Endothelial cell of umbilical vein (primary cell): ENCODE measurements at regions not wholly inside any gene's neighbourhood (a gene's known extent, or its start where the extent isn't known, plus 50 kb on each side); places are given as distances from the start of the nearest gene placed in this dataset.
"Not testable (repeated sequence)": the region's sequence is repeated elsewhere in the genome, so short reads cannot be mapped to it uniquely, and the experiment has no call there.

Experiments used
- BruUV-seq: library from RNA; stranded (reverse); fragments of 400-500 nt; replicated peaks from 2 replicates; lab custom pipeline; 2021; lab: Mats Ljungman, UMichigan
- CTCF ChIA-PET: fragments of 300-600, 350-600 bp; sonication (Branson Sonifier 250); formaldehyde crosslinking; loops from one replicate; lab custom pipeline; 2021; ENCODE audit warnings: antibody characterized with exemption, inconsistent platforms; lab: Charles Lee
- POLR2A ChIA-PET: fragments of 300-600, 350-600 bp; sonication (Branson Sonifier 250); formaldehyde crosslinking; loops from one replicate; lab custom pipeline; 2021; ENCODE audit warnings: antibody characterized with exemption, inconsistent platforms; lab: Charles Lee
- DNase-seq: peaks from one replicate; pipeline ENCODE4 v3.0.0-alpha.2; 2011; ENCODE audit warnings: low read depth, low spot score
- FAIRE-seq: peaks from 2 replicates; lab custom pipeline; 2011; peaks lifted over from hg19 to GRCh38; lab: Jason Lieb, UNC
- H2AFZ ChIP-seq: 2 replicates; pipeline ENCODE4 v1.6.0; 2012; ENCODE audit warnings: low read depth, low read length, control low read depth, inconsistent platforms
- H3K27ac ChIP-seq: 2 replicates; pipeline ENCODE4 v1.5.1; 2011; ENCODE audit warnings: low read depth, mild to moderate bottlenecking, control low read depth, low read length, moderate library complexity; ENCODE audit not compliant: insufficient read depth
- H3K27me3 ChIP-seq, 2 experiments: 2 replicates each; pipeline versions ENCODE4 v1.6.0 to v1.6.1; 2011; ENCODE audit warnings: low read length in 2 of 2, mixed read lengths in 1 of 2; ENCODE audit not compliant: control insufficient read depth in 2 of 2, insufficient read depth in 2 of 2
- H3K36me3 ChIP-seq, 2 experiments: 2 replicates in 1 of 2; 3 replicates in 1 of 2; pipeline ENCODE4 v1.5.1; 2011; ENCODE audit warnings: low read length in 2 of 2, mild to moderate bottlenecking in 1 of 2, moderate library complexity in 1 of 2; ENCODE audit not compliant: control insufficient read depth in 2 of 2, insufficient read depth in 2 of 2; ENCODE audit errors: extremely low read depth in 1 of 2
- H3K4me1 ChIP-seq: 3 replicates; pipeline ENCODE4 v1.5.1; 2011; ENCODE audit warnings: mild to moderate bottlenecking, low read length; ENCODE audit not compliant: control insufficient read depth, insufficient read depth; ENCODE audit errors: extremely low read depth
- H3K4me2 ChIP-seq: 2 replicates; pipeline ENCODE4 v1.6.1; 2011; ENCODE audit warnings: low read length, control low read depth, mixed read lengths; ENCODE audit not compliant: insufficient read depth
- H3K4me3 ChIP-seq, 3 experiments: fragments of 200-600 bp in 1 of 3; sonication (generic), shearing (Covaris generic) in 1 of 3; replicated peaks in 1 of 3; 2 replicates each; pipeline ENCODE4 v1.5.1; 2011 to 2016; ENCODE audit warnings: control low read depth in 3 of 3, low read length in 3 of 3, mild to moderate bottlenecking in 2 of 3, inconsistent platforms in 1 of 3, low read depth in 1 of 3, moderate library complexity in 1 of 3; ENCODE audit not compliant: insufficient read depth in 1 of 3
- H3K79me2 ChIP-seq: 2 replicates; pipeline ENCODE4 v1.6.0; 2012; ENCODE audit warnings: low read length, inconsistent platforms; ENCODE audit not compliant: control insufficient read depth, insufficient read depth
- H3K9ac ChIP-seq: replicated peaks from 2 replicates; pipeline ENCODE3; 2011; ENCODE audit warnings: low read length, control low read depth; ENCODE audit not compliant: insufficient read depth; ENCODE audit errors: extremely low read depth
- H3K9me1 ChIP-seq: replicated peaks from 3 replicates; pipeline ENCODE4 v1.6.0; 2011; ENCODE audit warnings: mild to moderate bottlenecking, low read length; ENCODE audit not compliant: control insufficient read depth, insufficient read depth; ENCODE audit errors: extremely low read depth
- H3K9me3 ChIP-seq: replicated peaks from 2 replicates; pipeline ENCODE4 v1.5.1; 2012; ENCODE audit warnings: low read length, inconsistent platforms; ENCODE audit not compliant: control insufficient read depth, insufficient read depth
- H4K20me1 ChIP-seq: replicated peaks from 2 replicates; pipeline ENCODE3; 2011; ENCODE audit warnings: mild to moderate bottlenecking, low read length; ENCODE audit not compliant: control insufficient read depth, insufficient read depth; ENCODE audit errors: extremely low read depth
- EZH2 ChIP-seq: IDR thresholded peaks from 2 replicates; pipeline ENCODE4 v1.6.1; 2012; ENCODE audit warnings: borderline replicate concordance, low read depth, mild to moderate bottlenecking, moderate library complexity, low read length, inconsistent platforms; ENCODE audit not compliant: severe bottlenecking
- FOS ChIP-seq: IDR thresholded peaks from 2 replicates; pipeline ENCODE4 v1.6.1; 2011; ENCODE audit warnings: mild to moderate bottlenecking, low read length, moderate library complexity, borderline replicate concordance; ENCODE audit not compliant: insufficient read depth
- GATA2 ChIP-seq: IDR thresholded peaks from 2 replicates; pipeline ENCODE4 v1.7.0; 2011; ENCODE audit warnings: low read depth, mild to moderate bottlenecking, moderate library complexity, mixed read lengths, low read length; ENCODE audit not compliant: insufficient read length, insufficient read depth
- JUN ChIP-seq: IDR thresholded peaks from 2 replicates; pipeline ENCODE4 v1.6.1; 2011; ENCODE audit warnings: borderline replicate concordance, low read depth; ENCODE audit not compliant: insufficient read length, insufficient read depth
- MAX ChIP-seq: IDR thresholded peaks from 2 replicates; pipeline ENCODE4 v1.6.1; 2011; ENCODE audit not compliant: insufficient read depth, insufficient read length
- MYC ChIP-seq: IDR thresholded peaks from one replicate; pipeline ENCODE4 v1.6.1; 2011; ENCODE audit warnings: mild to moderate bottlenecking, low read depth, low read length
- POLR2A ChIP-seq: IDR thresholded peaks from 2 replicates; pipeline ENCODE4 v1.6.1; 2012; ENCODE audit warnings: low read depth, mild to moderate bottlenecking, control low read depth, low read length
- POLR2AphosphoS5 ChIP-seq: IDR thresholded peaks from 2 replicates; pipeline ENCODE4 v1.6.1; 2012; ENCODE audit warnings: low read depth, mild to moderate bottlenecking, control low read depth, low read length, moderate library complexity; ENCODE audit not compliant: insufficient read depth
- dilution Hi-C: fragments of 300-500 bp; cut with MboI; formaldehyde crosslinking; loops from one replicate; pipeline ENCODE4 v1.15.0; 2019; ENCODE audit warnings: low sequenced_read_pairs; ENCODE audit not compliant: extremely low pct_ligation_motif_present
- intact Hi-C: fragments of 100-400 bp; cut with micrococcal nuclease; formaldehyde crosslinking; loops from one replicate; pipeline ENCODE4 v1.10.0; 2022
- TF ChIP-seq, protein P1 (sequence below), 2 donors: IDR thresholded peaks; 1 replicate in 1 of 2; 2 replicates in 1 of 2; pipeline ENCODE4 v1.5.1; 2011; ENCODE audit warnings: low read length in 2 of 2, mild to moderate bottlenecking in 2 of 2, moderate library complexity in 2 of 2, control low read depth in 1 of 2, inconsistent platforms in 1 of 2, low read depth in 1 of 2; ENCODE audit not compliant: insufficient read depth in 1 of 2; ENCODE audit errors: extremely low read depth in 1 of 2

- FAIRE-seq, H3K4me3 ChIP-seq, H4K20me1 ChIP-seq, H3K36me3 ChIP-seq, BruUV-seq, H3K9ac ChIP-seq, H3K9me3 ChIP-seq, POLR2A ChIA-PET, DNase-seq, H2AFZ ChIP-seq, intact Hi-C loops, H3K79me2 ChIP-seq, H3K9me1 ChIP-seq, H3K27me3 ChIP-seq, CTCF ChIA-PET, H3K4me2 ChIP-seq, H3K27ac ChIP-seq, dilution Hi-C loops, H3K4me1 ChIP-seq: not testable (repeated sequence)
Measured at GRCh38 chr4:131750469-131750868, 1398.6 kb upstream of the PCDH10 start.

DNA sequence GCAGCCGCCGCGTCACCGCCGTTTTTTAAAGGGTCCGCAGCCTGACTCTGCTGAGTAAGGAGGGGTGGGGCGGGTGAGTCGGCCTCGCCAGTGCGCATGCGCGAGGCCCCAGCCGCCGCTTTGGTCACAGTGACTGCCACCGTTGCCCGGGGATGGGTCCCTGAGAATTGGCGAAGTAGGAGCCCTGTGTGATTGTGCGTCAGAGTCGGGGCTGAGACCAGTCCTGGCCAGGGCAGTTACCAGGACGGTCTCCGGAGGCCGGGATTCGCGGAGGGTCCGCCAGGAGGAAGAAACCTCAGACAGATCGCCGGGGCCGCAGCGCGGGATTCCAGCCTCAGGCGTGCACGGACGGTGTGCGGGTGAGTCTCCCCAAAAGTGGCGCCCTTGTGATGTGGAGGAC, 1386.9 kb upstream of the PCDH10 start:
- H3K36me3 ChIP-seq, H2AFZ ChIP-seq, DNase-seq, H3K9ac ChIP-seq, POLR2A ChIA-PET, H3K4me2 ChIP-seq, H3K79me2 ChIP-seq, dilution Hi-C loops, intact Hi-C loops, H3K9me1 ChIP-seq, H3K27me3 ChIP-seq, FAIRE-seq, H3K4me3 ChIP-seq, H3K9me3 ChIP-seq, H4K20me1 ChIP-seq, BruUV-seq, H3K4me1 ChIP-seq, CTCF ChIA-PET, H3K27ac ChIP-seq: not testable (repeated sequence)

GRCh38 chr4:131764730-131765129, 1384.4 kb upstream of the PCDH10 start:
- dilution Hi-C loops, result no loop called here
- POLR2A ChIA-PET, result no interaction called here
- Histone ChIP-seq H3K79me2 (no peaks in the 10 kb centered on the region), H3K4me2 (no peak overlapping the region), H3K27ac (no peak overlapping the region), H3K4me3 (no peak overlapping the region), H2AFZ (no peak overlapping the region), H3K4me1 (no peaks in the 10 kb centered on the region), H3K36me3 (no peaks in the 10 kb centered on the region), H3K9me1 (no peaks in the 10 kb centered on the region), H4K20me1 (no peaks in the 10 kb centered on the region), H3K9ac (no peak overlapping the region), H3K9me3 (no peaks in the 10 kb centered on the region), H3K27me3 (no peaks in the 10 kb centered on the region)
- CTCF ChIA-PET, result no interaction called here
- TF ChIP-seq GATA2, result no peak
- TF ChIP-seq MYC, result no peak
- no peak for TF ChIP-seq POLR2A
- TF ChIP-seq, protein P1, sequence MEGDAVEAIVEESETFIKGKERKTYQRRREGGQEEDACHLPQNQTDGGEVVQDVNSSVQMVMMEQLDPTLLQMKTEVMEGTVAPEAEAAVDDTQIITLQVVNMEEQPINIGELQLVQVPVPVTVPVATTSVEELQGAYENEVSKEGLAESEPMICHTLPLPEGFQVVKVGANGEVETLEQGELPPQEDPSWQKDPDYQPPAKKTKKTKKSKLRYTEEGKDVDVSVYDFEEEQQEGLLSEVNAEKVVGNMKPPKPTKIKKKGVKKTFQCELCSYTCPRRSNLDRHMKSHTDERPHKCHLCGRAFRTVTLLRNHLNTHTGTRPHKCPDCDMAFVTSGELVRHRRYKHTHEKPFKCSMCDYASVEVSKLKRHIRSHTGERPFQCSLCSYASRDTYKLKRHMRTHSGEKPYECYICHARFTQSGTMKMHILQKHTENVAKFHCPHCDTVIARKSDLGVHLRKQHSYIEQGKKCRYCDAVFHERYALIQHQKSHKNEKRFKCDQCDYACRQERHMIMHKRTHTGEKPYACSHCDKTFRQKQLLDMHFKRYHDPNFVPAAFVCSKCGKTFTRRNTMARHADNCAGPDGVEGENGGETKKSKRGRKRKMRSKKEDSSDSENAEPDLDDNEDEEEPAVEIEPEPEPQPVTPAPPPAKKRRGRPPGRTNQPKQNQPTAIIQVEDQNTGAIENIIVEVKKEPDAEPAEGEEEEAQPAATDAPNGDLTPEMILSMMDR (IDR thresholded peaks at IDR 0.05; ENCODE audit: extremely low read depth in 1 of 2, insufficient read depth in 1 of 2, low read depth in 1 of 2, low read length in 2 of 2), result no peak
- no peak for TF ChIP-seq POLR2AphosphoS5
- TF ChIP-seq FOS, result no peak
- TF ChIP-seq JUN, result no peak
- TF ChIP-seq EZH2, result no peak
- no peak for TF ChIP-seq MAX
- BruUV-seq, result no TSS peak
- intact Hi-C loops, result no loop called here
- FAIRE-seq (no peak), DNase-seq (no peak)
